ENCODE measurements at regions not wholly inside any gene's neighbourhood (a gene's known extent, or its start where the extent isn't known, plus 50 kb on each side); places are given as distances from the start of the nearest gene placed in this dataset.

- TF ChIP-seq CTCF (IDR thresholded peaks at IDR 0.05) = no peak
- ChIA-PET CTCF (interaction anchor here (1.4 kb wide), 1 partner anchor 20 kb away, joined by 5 read pairs; no protein-coding TSS in a partner anchor), POLR2A (no interaction called here)
- ATAC-seq (no peak), DNase-seq (peak; percentile 2)
- intact Hi-C loops (cut with micrococcal nuclease) = no loop called here
- peaks cover 45% of the 10 kb centered on the region for H3K9me3 Mint-ChIP-seq
- peaks cover 6% of the 10 kb centered on the region for H3K4me1 Mint-ChIP-seq (ENCODE audit: low read depth)
- no peak overlapping the region for H3K4me3 Mint-ChIP-seq
- H3K27ac Mint-ChIP-seq = no peak overlapping the region
- no peaks in the 10 kb centered on the region for H3K27me3 Mint-ChIP-seq
- H3K36me3 Mint-ChIP-seq (ENCODE audit: low read depth) = peaks cover 9% of the 10 kb centered on the region
Observed at GRCh38 chr19:20482721-20483120, 82.9 kb downstream of the ZNF737 start.

- Mint-ChIP-seq H3K36me3 (ENCODE audit: low read depth) (peaks cover 10% of the 10 kb centered on the region), H3K27ac (no peak overlapping the region), H3K4me1 (ENCODE audit: low read depth) (peaks cover 7% of the 10 kb centered on the region), H3K27me3 (no peaks in the 10 kb centered on the region), H3K9me3 (peaks cover 45% of the 10 kb centered on the region), H3K4me3 (no peak overlapping the region)
- TF ChIP-seq CTCF (IDR thresholded peaks at IDR 0.05) = no peak
- no peak for ATAC-seq
- CTCF ChIA-PET = no interaction called here
- POLR2A ChIA-PET = no interaction called here
- intact Hi-C loops (cut with micrococcal nuclease) = no loop called here
- no peak for DNase-seq
Observed at GRCh38 chr19:20481736-20482135, 83.8 kb downstream of the ZNF737 start.

DNA sequence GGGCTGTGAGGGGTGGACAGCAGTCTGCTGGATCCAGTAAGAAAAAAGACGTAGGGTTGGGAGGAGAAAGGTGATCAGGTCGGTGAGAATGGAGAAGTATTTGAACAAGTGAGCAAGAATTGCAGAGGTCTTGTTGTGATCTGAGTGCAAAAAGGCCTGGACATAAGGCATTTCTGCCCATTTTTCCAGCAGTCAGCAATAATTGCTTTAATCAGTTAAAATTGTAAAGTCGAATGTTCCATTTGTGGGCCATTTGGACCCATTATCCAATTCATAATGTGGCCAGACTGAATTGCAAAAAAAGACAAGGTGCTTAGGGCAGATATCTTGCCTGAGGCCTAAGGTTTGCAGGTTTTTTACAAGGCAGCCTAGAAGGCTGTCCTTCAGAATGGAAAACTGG is 86.1 kb downstream of the ZNF737 start:
- Mint-ChIP-seq H3K27ac (no peak overlapping the region), H3K36me3 (ENCODE audit: low read depth) (peaks cover 5% of the 10 kb centered on the region), H3K9me3 (peaks cover 39% of the 10 kb centered on the region), H3K27me3 (no peaks in the 10 kb centered on the region), H3K4me3 (no peak overlapping the region), H3K4me1 (ENCODE audit: low read depth) (peaks cover 7% of the 10 kb centered on the region)
- ChIA-PET CTCF (no interaction called here), POLR2A (no interaction called here)
- DNase-seq = no peak
- ATAC-seq = no peak
- intact Hi-C loops (cut with micrococcal nuclease) = no loop called here
- no peak for TF ChIP-seq CTCF (IDR thresholded peaks at IDR 0.05)

DNA sequence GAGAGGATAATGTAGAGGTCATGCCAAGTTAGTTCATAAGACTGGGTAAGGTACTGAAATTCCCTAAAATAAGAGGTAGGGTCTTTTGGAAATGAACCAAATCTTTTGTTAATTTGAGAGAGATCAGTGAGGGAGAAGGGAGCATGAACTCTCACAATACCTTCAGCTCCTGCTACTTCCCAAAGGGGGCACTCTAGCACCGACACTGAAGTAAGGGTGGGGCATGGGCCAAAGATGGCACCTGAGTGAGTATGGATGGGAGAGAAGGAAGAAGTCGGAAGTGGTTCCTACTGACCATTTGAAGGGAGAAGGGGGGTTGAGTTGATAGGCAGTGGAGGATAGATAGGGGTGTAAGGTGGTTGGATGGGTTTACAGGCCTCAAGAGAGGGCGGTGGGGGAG is 86.6 kb downstream of the ZNF737 start:
- Mint-ChIP-seq H3K4me3 (no peak overlapping the region), H3K27me3 (no peaks in the 10 kb centered on the region), H3K27ac (no peak overlapping the region), H3K4me1 (ENCODE audit: low read depth) (peaks cover 7% of the 10 kb centered on the region), H3K9me3 (peaks cover 35% of the 10 kb centered on the region), H3K36me3 (ENCODE audit: low read depth) (peaks cover 5% of the 10 kb centered on the region)
- CTCF ChIA-PET = no interaction called here
- ATAC-seq (no peak), DNase-seq (no peak)
- TF ChIP-seq CTCF (IDR thresholded peaks at IDR 0.05) = no peak
- POLR2A ChIA-PET = no interaction called here
- intact Hi-C loops (cut with micrococcal nuclease) = no loop called here

GRCh38 chr19:20472854-20473253 is 92.7 kb downstream of the ZNF737 start:
- Mint-ChIP-seq H3K27ac (no peak overlapping the region), H3K36me3 (ENCODE audit: low read depth) (peaks cover 2% of the 10 kb centered on the region), H3K4me1 (ENCODE audit: low read depth) (peaks cover 2% of the 10 kb centered on the region), H3K4me3 (no peak overlapping the region), H3K27me3 (no peaks in the 10 kb centered on the region), H3K9me3 (peaks cover 15% of the 10 kb centered on the region)
- no peak for ATAC-seq
- ChIA-PET POLR2A (no interaction called here), CTCF (no interaction called here)
- no peak for DNase-seq
- intact Hi-C loops (cut with micrococcal nuclease) = no loop called here
- TF ChIP-seq CTCF (IDR thresholded peaks at IDR 0.05) = no peak
